ENCODE measurements at regions not wholly inside any gene's neighbourhood (a gene's known extent, or its start where the extent isn't known, plus 50 kb on each side); places are given as distances from the start of the nearest gene placed in this dataset.

GRCh38 chr2:204277226-204277625 is 268.0 kb upstream of the PARD3B start:
- H3K9me3 ChIP-seq (ENCODE audit: control insufficient read depth in 2 of 2, insufficient read depth in 1 of 2, low read length in 1 of 2): no peaks in the 10 kb centered on the region
- no peak overlapping the region for H3K4me3 ChIP-seq (ENCODE audit: low read length in 2 of 2)
- no peaks in the 10 kb centered on the region for H3K27me3 ChIP-seq (ENCODE audit: control insufficient read depth in 2 of 2, insufficient read depth in 1 of 2, low read length in 1 of 2)
- no peaks in the 10 kb centered on the region for H3K36me3 ChIP-seq (ENCODE audit: control insufficient read depth in 2 of 2, insufficient read depth in 2 of 2, low read length in 1 of 2)
- DNase-seq (ENCODE audit: low read depth in 6 of 9, low spot score in 9 of 9): no peak
- no peaks in the 10 kb centered on the region for H3K4me1 ChIP-seq (ENCODE audit: control insufficient read depth in 2 of 2, insufficient read depth in 2 of 2, low read length in 2 of 2)
- H3K27ac ChIP-seq (ENCODE audit: low read depth in 1 of 2, low read length in 1 of 2): no peak overlapping the region

- Histone ChIP-seq H3K27me3 (ENCODE audit: control insufficient read depth in 2 of 2, insufficient read depth in 1 of 2, low read length in 1 of 2) (no peaks in the 10 kb centered on the region), H3K9me3 (ENCODE audit: control insufficient read depth in 2 of 2, insufficient read depth in 1 of 2, low read length in 1 of 2) (no peaks in the 10 kb centered on the region), H3K4me3 (ENCODE audit: low read length in 2 of 2) (no peak overlapping the region), H3K36me3 (ENCODE audit: control insufficient read depth in 2 of 2, insufficient read depth in 2 of 2, low read length in 1 of 2) (no peaks in the 10 kb centered on the region), H3K27ac (ENCODE audit: low read depth in 1 of 2, low read length in 1 of 2) (no peak overlapping the region), H3K4me1 (ENCODE audit: control insufficient read depth in 2 of 2, insufficient read depth in 2 of 2, low read length in 2 of 2) (no peaks in the 10 kb centered on the region)
- DNase-seq (ENCODE audit: low read depth in 6 of 9, low spot score in 9 of 9): no peak
- 96% methylated on average over 1 of the region's 1 CpG for WGBS
Measured at GRCh38 chr2:204278454-204278853, 266.8 kb upstream of the PARD3B start.

GRCh38 chr2:204279819-204280218 is 265.5 kb upstream of the PARD3B start:
- H3K27me3 ChIP-seq (ENCODE audit: control insufficient read depth in 2 of 2, insufficient read depth in 1 of 2, low read length in 1 of 2): no peaks in the 10 kb centered on the region
- no peak overlapping the region for H3K27ac ChIP-seq (ENCODE audit: low read depth in 1 of 2, low read length in 1 of 2)
- no peak for DNase-seq (ENCODE audit: low read depth in 6 of 9, low spot score in 9 of 9)
- H3K36me3 ChIP-seq (ENCODE audit: control insufficient read depth in 2 of 2, insufficient read depth in 2 of 2, low read length in 1 of 2): no peaks in the 10 kb centered on the region
- H3K4me3 ChIP-seq (ENCODE audit: low read length in 2 of 2): no peak overlapping the region
- 85% methylated on average over 1 of the region's 1 CpG for WGBS
- no peaks in the 10 kb centered on the region for H3K9me3 ChIP-seq (ENCODE audit: control insufficient read depth in 2 of 2, insufficient read depth in 1 of 2, low read length in 1 of 2)
- no peaks in the 10 kb centered on the region for H3K4me1 ChIP-seq (ENCODE audit: control insufficient read depth in 2 of 2, insufficient read depth in 2 of 2, low read length in 2 of 2)

- Histone ChIP-seq H3K4me3 (ENCODE audit: low read length in 2 of 2) (no peak overlapping the region), H3K27me3 (ENCODE audit: control insufficient read depth in 2 of 2, insufficient read depth in 1 of 2, low read length in 1 of 2) (no peaks in the 10 kb centered on the region), H3K27ac (ENCODE audit: low read depth in 1 of 2, low read length in 1 of 2) (no peak overlapping the region), H3K9me3 (ENCODE audit: control insufficient read depth in 2 of 2, insufficient read depth in 1 of 2, low read length in 1 of 2) (no peaks in the 10 kb centered on the region), H3K4me1 (ENCODE audit: control insufficient read depth in 2 of 2, insufficient read depth in 2 of 2, low read length in 2 of 2) (no peaks in the 10 kb centered on the region), H3K36me3 (ENCODE audit: control insufficient read depth in 2 of 2, insufficient read depth in 2 of 2, low read length in 1 of 2) (no peaks in the 10 kb centered on the region)
- DNase-seq (ENCODE audit: low read depth in 6 of 9, low spot score in 9 of 9): no peak
Measured at GRCh38 chr2:204280262-204280668, 265.0 kb upstream of the PARD3B start.

DNA sequence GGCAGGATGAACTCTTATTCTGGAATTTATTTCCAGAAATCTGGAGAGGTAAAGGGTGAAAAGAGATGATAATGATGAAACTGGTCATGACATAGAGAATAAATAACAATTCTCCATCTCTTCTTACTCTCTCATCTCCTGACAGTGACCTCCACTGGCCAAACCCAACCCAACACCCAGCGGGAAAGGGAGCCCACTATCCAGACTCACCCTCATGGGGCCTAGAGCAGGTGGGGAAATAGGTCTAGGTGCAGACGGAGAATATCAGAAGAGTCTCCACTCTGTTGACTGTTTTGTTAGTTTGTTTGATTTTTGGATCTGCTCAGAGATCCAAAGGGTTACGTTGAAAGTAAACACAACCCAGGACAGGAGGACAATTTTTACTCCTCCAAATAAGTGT is 263.2 kb upstream of the PARD3B start:
- DNase-seq (ENCODE audit: low read depth in 6 of 9, low spot score in 9 of 9): no peak
- Histone ChIP-seq H3K36me3 (ENCODE audit: control insufficient read depth in 2 of 2, insufficient read depth in 2 of 2, low read length in 1 of 2) (no peaks in the 10 kb centered on the region), H3K4me1 (ENCODE audit: control insufficient read depth in 2 of 2, insufficient read depth in 2 of 2, low read length in 2 of 2) (no peaks in the 10 kb centered on the region), H3K9me3 (ENCODE audit: control insufficient read depth in 2 of 2, insufficient read depth in 1 of 2, low read length in 1 of 2) (no peaks in the 10 kb centered on the region), H3K27ac (ENCODE audit: low read depth in 1 of 2, low read length in 1 of 2) (no peak overlapping the region), H3K4me3 (ENCODE audit: low read length in 2 of 2) (no peak overlapping the region), H3K27me3 (ENCODE audit: control insufficient read depth in 2 of 2, insufficient read depth in 1 of 2, low read length in 1 of 2) (no peaks in the 10 kb centered on the region)
- WGBS: over 99% methylated on average over 3 of the region's 3 CpGs

DNA sequence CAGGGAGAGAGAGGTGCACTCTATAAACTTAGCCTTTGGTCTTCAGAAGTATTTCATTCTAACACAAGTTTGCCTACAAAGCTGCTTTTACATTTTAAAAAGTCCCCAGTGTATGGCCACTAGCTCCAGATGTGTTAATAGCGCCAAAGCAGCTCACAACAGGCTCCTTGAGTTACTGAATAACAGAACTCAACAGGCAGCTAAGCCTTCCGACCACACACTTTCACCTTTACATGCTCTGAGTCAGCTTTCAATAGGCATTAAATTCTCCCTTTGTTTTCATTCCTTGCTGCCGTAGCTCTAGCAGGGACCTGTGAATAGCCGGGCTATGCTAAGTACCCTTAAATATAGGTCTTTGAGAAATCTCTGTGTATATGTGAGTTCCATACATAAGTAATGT is 262.8 kb upstream of the PARD3B start:
- no peak overlapping the region for H3K4me3 ChIP-seq (ENCODE audit: low read length in 2 of 2)
- 91% methylated on average over 4 of the region's 4 CpGs for WGBS
- H3K4me1 ChIP-seq (ENCODE audit: control insufficient read depth in 2 of 2, insufficient read depth in 2 of 2, low read length in 2 of 2): no peaks in the 10 kb centered on the region
- DNase-seq (ENCODE audit: low read depth in 6 of 9, low spot score in 9 of 9): no peak
- no peak overlapping the region for H3K27ac ChIP-seq (ENCODE audit: low read depth in 1 of 2, low read length in 1 of 2)
- no peaks in the 10 kb centered on the region for H3K27me3 ChIP-seq (ENCODE audit: control insufficient read depth in 2 of 2, insufficient read depth in 1 of 2, low read length in 1 of 2)
- H3K36me3 ChIP-seq (ENCODE audit: control insufficient read depth in 2 of 2, insufficient read depth in 2 of 2, low read length in 1 of 2): no peaks in the 10 kb centered on the region
- H3K9me3 ChIP-seq (ENCODE audit: control insufficient read depth in 2 of 2, insufficient read depth in 1 of 2, low read length in 1 of 2): no peaks in the 10 kb centered on the region

DNA sequence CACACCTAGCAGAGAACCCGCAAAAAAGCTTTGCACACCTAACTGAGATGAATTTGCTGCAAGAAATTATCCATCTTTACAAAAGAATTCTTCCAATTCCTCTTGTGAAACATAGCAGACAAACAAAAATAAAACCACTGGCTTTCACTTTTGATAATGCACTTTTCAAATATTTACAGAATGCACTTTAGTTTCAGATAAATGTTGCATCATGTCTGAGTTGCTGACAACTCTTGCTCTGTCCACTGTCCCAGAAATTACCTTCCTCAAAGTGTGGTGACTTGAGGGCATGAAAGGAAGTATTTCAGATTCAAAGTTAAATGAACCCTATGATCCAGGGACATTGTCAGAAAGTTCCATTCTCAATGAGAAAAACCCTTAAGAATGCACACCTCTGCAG is 256.2 kb upstream of the PARD3B start:
- Histone ChIP-seq H3K4me1 (ENCODE audit: control insufficient read depth in 2 of 2, insufficient read depth in 2 of 2, low read length in 2 of 2) (no peaks in the 10 kb centered on the region), H3K27ac (ENCODE audit: low read depth in 1 of 2, low read length in 1 of 2) (no peak overlapping the region), H3K4me3 (ENCODE audit: low read length in 2 of 2) (no peak overlapping the region), H3K27me3 (ENCODE audit: control insufficient read depth in 2 of 2, insufficient read depth in 1 of 2, low read length in 1 of 2) (no peaks in the 10 kb centered on the region), H3K36me3 (ENCODE audit: control insufficient read depth in 2 of 2, insufficient read depth in 2 of 2, low read length in 1 of 2) (no peaks in the 10 kb centered on the region), H3K9me3 (ENCODE audit: control insufficient read depth in 2 of 2, insufficient read depth in 1 of 2, low read length in 1 of 2) (no peaks in the 10 kb centered on the region)
- no peak for DNase-seq (ENCODE audit: low read depth in 6 of 9, low spot score in 9 of 9)
- WGBS: 96% methylated on average over 1 of the region's 1 CpG

- Histone ChIP-seq H3K4me1 (ENCODE audit: control insufficient read depth in 2 of 2, insufficient read depth in 2 of 2, low read length in 2 of 2) (no peaks in the 10 kb centered on the region), H3K9me3 (ENCODE audit: control insufficient read depth in 2 of 2, insufficient read depth in 1 of 2, low read length in 1 of 2) (no peaks in the 10 kb centered on the region), H3K36me3 (ENCODE audit: control insufficient read depth in 2 of 2, insufficient read depth in 2 of 2, low read length in 1 of 2) (no peaks in the 10 kb centered on the region), H3K4me3 (ENCODE audit: low read length in 2 of 2) (no peak overlapping the region), H3K27ac (ENCODE audit: low read depth in 1 of 2, low read length in 1 of 2) (no peak overlapping the region), H3K27me3 (ENCODE audit: control insufficient read depth in 2 of 2, insufficient read depth in 1 of 2, low read length in 1 of 2) (no peaks in the 10 kb centered on the region)
- DNase-seq (ENCODE audit: low read depth in 6 of 9, low spot score in 9 of 9): no peak
- WGBS: 98% methylated on average over 4 of the region's 4 CpGs
Measured at GRCh38 chr2:204292439-204292838, 252.8 kb upstream of the PARD3B start.

GRCh38 chr2:204293884-204294747 is 251.2 kb upstream of the PARD3B start:
- Histone ChIP-seq H3K27ac (ENCODE audit: low read depth in 1 of 2, low read length in 1 of 2) (no peak overlapping the region), H3K36me3 (ENCODE audit: control insufficient read depth in 2 of 2, insufficient read depth in 2 of 2, low read length in 1 of 2) (no peaks in the 10 kb centered on the region), H3K4me3 (ENCODE audit: low read length in 2 of 2) (no peak overlapping the region), H3K27me3 (ENCODE audit: control insufficient read depth in 2 of 2, insufficient read depth in 1 of 2, low read length in 1 of 2) (no peaks in the 10 kb centered on the region), H3K9me3 (ENCODE audit: control insufficient read depth in 2 of 2, insufficient read depth in 1 of 2, low read length in 1 of 2) (no peaks in the 10 kb centered on the region), H3K4me1 (ENCODE audit: control insufficient read depth in 2 of 2, insufficient read depth in 2 of 2, low read length in 2 of 2) (no peaks in the 10 kb centered on the region)
- no peak for DNase-seq (ENCODE audit: low read depth in 6 of 9, low spot score in 9 of 9)
- 95% methylated on average over 4 of the region's 4 CpGs for WGBS

All from thymus (tissue), 11 donors.